ENCODE measurements at regions not wholly inside any gene's neighbourhood (a gene's known extent, or its start where the extent isn't known, plus 50 kb on each side); places are given as distances from the start of the nearest gene placed in this dataset.

- TF ChIP-seq POLR2AphosphoS5 (IDR thresholded peaks at IDR 0.05; ENCODE audit: low read depth, low read length), result no peak
- TF ChIP-seq ATF2 (IDR thresholded peaks at IDR 0.05; ENCODE audit: low read length), result no peak
- no peak for TF ChIP-seq POLR2A (IDR thresholded peaks at IDR 0.05; ENCODE audit: control extremely low read depth in 1 of 2, low read depth in 2 of 2, low read length in 2 of 2)
- TF ChIP-seq SRF (IDR thresholded peaks at IDR 0.05; ENCODE audit: low read depth, low read length), result no peak
- TF ChIP-seq CTCF (IDR thresholded peaks at IDR 0.05; ENCODE audit: control extremely low read depth in 1 of 3, insufficient read depth in 1 of 3, low read depth in 1 of 3, low read length in 3 of 3), result no peak
- no peak for TF ChIP-seq POU5F1 (IDR thresholded peaks at IDR 0.05; ENCODE audit: low read depth, low read length)
- TF ChIP-seq CHD2 (IDR thresholded peaks at IDR 0.05; ENCODE audit: low read length), result no peak
These were observed 1409.3 kb upstream of the CDH2 start for GRCh38 chr18:29586210-29586609.
